PC-9 (cell line): ENCODE measurements at regions not wholly inside any gene's neighbourhood (a gene's known extent, or its start where the extent isn't known, plus 50 kb on each side); places are given as distances from the start of the nearest gene placed in this dataset.

Experiments
- EZH2 ChIP-seq: fragments of 200-600 bp; sonication (generic); IDR thresholded peaks from 2 replicates; pipeline ENCODE4 v1.8.0; 2017; ENCODE audit warnings: antibody characterized with exemption, low read depth
- TF ChIP-seq, protein P1 (sequence below): fragments of 200-600 bp; sonication (generic); conservative IDR thresholded peaks from 2 replicates; pipeline ENCODE4 v1.6.1; 2017; ENCODE audit warnings: mixed run types, antibody characterized with exemption, mild to moderate bottlenecking, moderate library complexity

- no peak for TF ChIP-seq EZH2
- TF ChIP-seq, protein P1, sequence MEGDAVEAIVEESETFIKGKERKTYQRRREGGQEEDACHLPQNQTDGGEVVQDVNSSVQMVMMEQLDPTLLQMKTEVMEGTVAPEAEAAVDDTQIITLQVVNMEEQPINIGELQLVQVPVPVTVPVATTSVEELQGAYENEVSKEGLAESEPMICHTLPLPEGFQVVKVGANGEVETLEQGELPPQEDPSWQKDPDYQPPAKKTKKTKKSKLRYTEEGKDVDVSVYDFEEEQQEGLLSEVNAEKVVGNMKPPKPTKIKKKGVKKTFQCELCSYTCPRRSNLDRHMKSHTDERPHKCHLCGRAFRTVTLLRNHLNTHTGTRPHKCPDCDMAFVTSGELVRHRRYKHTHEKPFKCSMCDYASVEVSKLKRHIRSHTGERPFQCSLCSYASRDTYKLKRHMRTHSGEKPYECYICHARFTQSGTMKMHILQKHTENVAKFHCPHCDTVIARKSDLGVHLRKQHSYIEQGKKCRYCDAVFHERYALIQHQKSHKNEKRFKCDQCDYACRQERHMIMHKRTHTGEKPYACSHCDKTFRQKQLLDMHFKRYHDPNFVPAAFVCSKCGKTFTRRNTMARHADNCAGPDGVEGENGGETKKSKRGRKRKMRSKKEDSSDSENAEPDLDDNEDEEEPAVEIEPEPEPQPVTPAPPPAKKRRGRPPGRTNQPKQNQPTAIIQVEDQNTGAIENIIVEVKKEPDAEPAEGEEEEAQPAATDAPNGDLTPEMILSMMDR = no peak
These were observed 847.3 kb downstream of the BRD1 start for GRCh38 chr22:48980409-48980808.
